ENCODE measurements at regions not wholly inside any gene's neighbourhood (a gene's known extent, or its start where the extent isn't known, plus 50 kb on each side); places are given as distances from the start of the nearest gene placed in this dataset.

DNA sequence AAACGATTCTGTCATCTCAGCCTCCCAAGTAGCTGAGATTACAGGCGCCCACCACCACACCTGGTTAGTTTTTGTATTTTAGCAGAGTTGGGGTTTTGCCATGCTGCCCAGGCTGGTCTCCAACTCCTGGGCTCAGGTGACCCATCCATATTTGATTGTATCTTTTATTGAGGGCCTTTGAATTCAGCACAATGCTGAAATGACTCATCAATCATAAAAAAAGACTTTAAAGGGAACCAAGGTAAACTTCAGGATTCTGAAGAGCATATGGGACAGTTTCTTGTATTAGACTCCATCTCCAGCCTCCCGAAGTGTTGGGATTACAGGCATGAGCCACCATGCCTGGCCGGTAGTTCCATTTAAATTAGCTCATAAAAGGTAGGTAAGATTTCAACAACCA lies 232.2 kb downstream of the SETD4 start:
- TF ChIP-seq, protein P1, sequence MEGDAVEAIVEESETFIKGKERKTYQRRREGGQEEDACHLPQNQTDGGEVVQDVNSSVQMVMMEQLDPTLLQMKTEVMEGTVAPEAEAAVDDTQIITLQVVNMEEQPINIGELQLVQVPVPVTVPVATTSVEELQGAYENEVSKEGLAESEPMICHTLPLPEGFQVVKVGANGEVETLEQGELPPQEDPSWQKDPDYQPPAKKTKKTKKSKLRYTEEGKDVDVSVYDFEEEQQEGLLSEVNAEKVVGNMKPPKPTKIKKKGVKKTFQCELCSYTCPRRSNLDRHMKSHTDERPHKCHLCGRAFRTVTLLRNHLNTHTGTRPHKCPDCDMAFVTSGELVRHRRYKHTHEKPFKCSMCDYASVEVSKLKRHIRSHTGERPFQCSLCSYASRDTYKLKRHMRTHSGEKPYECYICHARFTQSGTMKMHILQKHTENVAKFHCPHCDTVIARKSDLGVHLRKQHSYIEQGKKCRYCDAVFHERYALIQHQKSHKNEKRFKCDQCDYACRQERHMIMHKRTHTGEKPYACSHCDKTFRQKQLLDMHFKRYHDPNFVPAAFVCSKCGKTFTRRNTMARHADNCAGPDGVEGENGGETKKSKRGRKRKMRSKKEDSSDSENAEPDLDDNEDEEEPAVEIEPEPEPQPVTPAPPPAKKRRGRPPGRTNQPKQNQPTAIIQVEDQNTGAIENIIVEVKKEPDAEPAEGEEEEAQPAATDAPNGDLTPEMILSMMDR (IDR thresholded peaks at IDR 0.05), result no peak
- TF ChIP-seq EP300 (IDR thresholded peaks at IDR 0.05) (no peak), POLR2A (IDR thresholded peaks at IDR 0.05) (no peak), POLR2AphosphoS5 (IDR thresholded peaks at IDR 0.05) (no peak)

Measured in suprapubic skin (tissue), 4 donors.